VCaP (cell line): ENCODE measurements at regions not wholly inside any gene's neighbourhood (a gene's known extent, or its start where the extent isn't known, plus 50 kb on each side); places are given as distances from the start of the nearest gene placed in this dataset.

Experiments
- H3K27ac ChIP-seq: fragments of 450-650 bp; 2 replicates; pipeline ENCODE4 v1.5.1; 2017
- CTCF ChIP-seq: fragments of 450-650 bp; conservative IDR thresholded peaks from 2 replicates; pipeline ENCODE4 v1.5.1; 2017; ENCODE audit warnings: mild to moderate bottlenecking, moderate library complexity

GRCh38 chr9:1612886-1613285 is 402.3 kb upstream of the SMARCA2 start:
- no peak for TF ChIP-seq CTCF
- H3K27ac ChIP-seq = no peak overlapping the region

DNA sequence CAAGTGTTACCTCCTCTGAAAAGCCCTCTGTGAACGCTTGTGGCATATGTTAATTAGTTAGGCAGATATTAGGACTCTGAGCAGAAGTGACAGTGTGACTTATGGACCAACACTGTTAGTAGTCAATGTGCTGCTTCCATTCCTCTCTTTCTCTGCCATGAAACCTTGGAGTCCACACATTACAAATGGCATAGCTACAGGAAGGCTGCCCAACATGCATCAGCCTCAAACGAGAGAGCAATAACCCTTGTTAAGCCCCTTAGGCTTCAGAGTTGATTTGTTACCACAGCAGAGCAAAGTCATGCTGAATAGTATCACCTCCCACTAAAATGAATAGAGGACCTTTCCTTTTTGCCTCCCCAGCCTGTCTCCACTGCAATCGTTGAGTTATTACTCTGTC is 397.7 kb upstream of the SMARCA2 start:
- TF ChIP-seq CTCF = no peak
- no peak overlapping the region for H3K27ac ChIP-seq

GRCh38 chr9:1619915-1620710 is 395.0 kb upstream of the SMARCA2 start:
- peak; percentile 73 for TF ChIP-seq CTCF
- no peak overlapping the region for H3K27ac ChIP-seq

DNA sequence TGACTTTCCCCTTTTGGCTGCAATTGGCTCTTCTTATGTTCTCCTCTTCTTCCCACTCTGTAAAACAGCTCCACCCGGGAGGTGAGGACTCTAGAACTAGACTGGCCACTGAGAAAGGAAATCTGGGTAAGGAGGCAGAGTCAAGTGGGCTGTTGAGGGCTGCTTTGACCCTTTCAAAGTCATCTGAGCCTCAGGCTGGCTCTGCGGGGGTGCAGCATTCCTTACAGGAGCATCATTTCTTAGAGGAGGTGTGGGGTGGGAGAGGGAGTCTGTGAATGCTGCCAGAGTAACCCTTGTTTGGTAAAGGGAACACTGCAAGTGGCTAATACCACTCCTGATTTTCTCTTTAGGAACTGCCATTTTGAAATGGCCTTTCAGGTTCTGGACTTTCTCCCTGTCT is 377.7 kb upstream of the SMARCA2 start:
- TF ChIP-seq CTCF = no peak
- H3K27ac ChIP-seq = no peak overlapping the region

GRCh38 chr9:1639166-1639565 is 376.0 kb upstream of the SMARCA2 start:
- no peak overlapping the region for H3K27ac ChIP-seq
- TF ChIP-seq CTCF = no peak

- no peak for TF ChIP-seq CTCF
- no peak overlapping the region for H3K27ac ChIP-seq
These were observed 367.4 kb upstream of the SMARCA2 start for GRCh38 chr9:1647776-1648175.

DNA sequence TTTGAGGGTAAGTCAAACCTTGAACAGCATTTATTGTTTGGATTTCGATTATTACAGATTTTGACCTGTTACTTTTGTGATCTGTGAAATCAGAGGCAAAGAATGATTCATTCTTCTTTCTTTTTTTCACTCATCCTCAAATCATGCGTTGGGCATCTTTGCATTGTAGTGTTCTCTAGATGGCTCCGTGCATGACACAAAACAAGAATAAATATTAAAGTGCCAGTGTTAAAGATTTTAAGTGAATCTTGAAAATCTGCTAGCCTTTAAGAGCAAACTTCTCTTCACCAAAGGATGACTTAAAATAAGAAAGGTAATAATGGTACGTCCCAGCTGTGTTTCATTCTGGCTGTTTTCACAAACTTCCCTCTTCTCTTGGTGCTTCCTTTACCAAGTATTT is 361.9 kb upstream of the SMARCA2 start:
- no peak overlapping the region for H3K27ac ChIP-seq
- TF ChIP-seq CTCF = no peak
